ENCODE measurements at regions not wholly inside any gene's neighbourhood (a gene's known extent, or its start where the extent isn't known, plus 50 kb on each side); places are given as distances from the start of the nearest gene placed in this dataset.

- no peak overlapping the region for H3K9ac ChIP-seq (ENCODE audit: insufficient read depth in 1 of 2, low read length in 2 of 2)
- no peaks in the 10 kb centered on the region for H3K27me3 ChIP-seq (ENCODE audit: control insufficient read depth in 3 of 3, insufficient read depth in 3 of 3, low read length in 2 of 3)
- H3K4me3 ChIP-seq: no peak overlapping the region
- no peaks in the 10 kb centered on the region for H3K4me1 ChIP-seq (ENCODE audit: control insufficient read depth in 5 of 5, insufficient read depth in 5 of 5, low read length in 5 of 5)
- 84 to 87% methylated on average over 4 of the region's 4 CpGs for WGBS, 2 donors
- no peaks in the 10 kb centered on the region for H3K36me3 ChIP-seq (ENCODE audit: control insufficient read depth in 4 of 4, insufficient read depth in 4 of 4, low read length in 4 of 4)
- no peak overlapping the region for H3K27ac ChIP-seq (ENCODE audit: low read depth in 1 of 2, low read length in 1 of 2)
- ATAC-seq (ENCODE audit: insufficient read depth, low FRiP score) (no peak), DNase-seq (no peak)
- H3K9me3 ChIP-seq (ENCODE audit: control insufficient read depth in 4 of 4, insufficient read depth in 3 of 4, low read length in 3 of 4): peaks cover 0 to 9% (median 4%) of the 10 kb centered on the region in 4 donors
- TF ChIP-seq CTCF (IDR thresholded peaks at IDR 0.05; ENCODE audit: control extremely low read depth, extremely low read depth): no peak
Measured at GRCh38 chr7:10211861-10212260, 761.8 kb upstream of the PHF14 start.

- Histone ChIP-seq H3K4me3 (no peak overlapping the region), H3K4me1 (ENCODE audit: control insufficient read depth in 5 of 5, insufficient read depth in 5 of 5, low read length in 5 of 5) (no peaks in the 10 kb centered on the region), H3K27me3 (ENCODE audit: control insufficient read depth in 3 of 3, insufficient read depth in 3 of 3, low read length in 2 of 3) (no peaks in the 10 kb centered on the region), H3K27ac (ENCODE audit: low read depth in 1 of 2, low read length in 1 of 2) (no peak overlapping the region), H3K9ac (ENCODE audit: insufficient read depth in 1 of 2, low read length in 2 of 2) (no peak overlapping the region), H3K9me3 (ENCODE audit: control insufficient read depth in 4 of 4, insufficient read depth in 3 of 4, low read length in 3 of 4) (peaks cover 0 to 9% (median 4%) of the 10 kb centered on the region in 4 donors), H3K36me3 (ENCODE audit: control insufficient read depth in 4 of 4, insufficient read depth in 4 of 4, low read length in 4 of 4) (no peaks in the 10 kb centered on the region)
- no peak for DNase-seq
- 86 to 96% methylated on average over 3 of the region's 3 CpGs for WGBS, 2 donors
- no peak for ATAC-seq (ENCODE audit: insufficient read depth, low FRiP score)
- TF ChIP-seq CTCF (IDR thresholded peaks at IDR 0.05; ENCODE audit: control extremely low read depth, extremely low read depth): no peak
Measured at GRCh38 chr7:10212649-10213048, 761.0 kb upstream of the PHF14 start.

- TF ChIP-seq CTCF (IDR thresholded peaks at IDR 0.05; ENCODE audit: control extremely low read depth, extremely low read depth): no peak
- Histone ChIP-seq H3K4me1 (ENCODE audit: control insufficient read depth in 5 of 5, insufficient read depth in 5 of 5, low read length in 5 of 5) (no peaks in the 10 kb centered on the region), H3K27ac (ENCODE audit: low read depth in 1 of 2, low read length in 1 of 2) (no peak overlapping the region), H3K27me3 (ENCODE audit: control insufficient read depth in 3 of 3, insufficient read depth in 3 of 3, low read length in 2 of 3) (no peaks in the 10 kb centered on the region), H3K36me3 (ENCODE audit: control insufficient read depth in 4 of 4, insufficient read depth in 4 of 4, low read length in 4 of 4) (no peaks in the 10 kb centered on the region), H3K4me3 (no peak overlapping the region), H3K9ac (ENCODE audit: insufficient read depth in 1 of 2, low read length in 2 of 2) (no peak overlapping the region), H3K9me3 (ENCODE audit: control insufficient read depth in 4 of 4, insufficient read depth in 3 of 4, low read length in 3 of 4) (peaks cover 0 to 9% (median 4%) of the 10 kb centered on the region in 4 donors)
- ATAC-seq (ENCODE audit: insufficient read depth, low FRiP score) (no peak), DNase-seq (no peak)
- 89 to 92% methylated on average over 2 of the region's 2 CpGs for WGBS, 2 donors
Measured at GRCh38 chr7:10216462-10216861, 757.2 kb upstream of the PHF14 start.

- no peak for TF ChIP-seq CTCF (IDR thresholded peaks at IDR 0.05; ENCODE audit: control extremely low read depth, extremely low read depth)
- H3K27ac ChIP-seq (ENCODE audit: low read depth in 1 of 2, low read length in 1 of 2): no peak overlapping the region
- no peak overlapping the region for H3K9ac ChIP-seq (ENCODE audit: insufficient read depth in 1 of 2, low read length in 2 of 2)
- H3K27me3 ChIP-seq (ENCODE audit: control insufficient read depth in 3 of 3, insufficient read depth in 3 of 3, low read length in 2 of 3): no peaks in the 10 kb centered on the region
- peaks cover 0 to 12% (median 5%) of the 10 kb centered on the region in 5 donors for H3K4me1 ChIP-seq (ENCODE audit: control insufficient read depth in 5 of 5, insufficient read depth in 5 of 5, low read length in 5 of 5)
- no peak for ATAC-seq (ENCODE audit: insufficient read depth, low FRiP score)
- no peaks in the 10 kb centered on the region for H3K9me3 ChIP-seq (ENCODE audit: control insufficient read depth in 4 of 4, insufficient read depth in 3 of 4, low read length in 3 of 4)
- no peak for DNase-seq
- H3K4me3 ChIP-seq: no peak overlapping the region
- no peaks in the 10 kb centered on the region for H3K36me3 ChIP-seq (ENCODE audit: control insufficient read depth in 4 of 4, insufficient read depth in 4 of 4, low read length in 4 of 4)
Measured at GRCh38 chr7:10221084-10221483, 752.6 kb upstream of the PHF14 start.
